ENCODE measurements at regions not wholly inside any gene's neighbourhood (a gene's known extent, or its start where the extent isn't known, plus 50 kb on each side); places are given as distances from the start of the nearest gene placed in this dataset.
"Not testable (repeated sequence)": the region's sequence is repeated elsewhere in the genome, so short reads cannot be mapped to it uniquely, and the experiment has no call there.

DNA sequence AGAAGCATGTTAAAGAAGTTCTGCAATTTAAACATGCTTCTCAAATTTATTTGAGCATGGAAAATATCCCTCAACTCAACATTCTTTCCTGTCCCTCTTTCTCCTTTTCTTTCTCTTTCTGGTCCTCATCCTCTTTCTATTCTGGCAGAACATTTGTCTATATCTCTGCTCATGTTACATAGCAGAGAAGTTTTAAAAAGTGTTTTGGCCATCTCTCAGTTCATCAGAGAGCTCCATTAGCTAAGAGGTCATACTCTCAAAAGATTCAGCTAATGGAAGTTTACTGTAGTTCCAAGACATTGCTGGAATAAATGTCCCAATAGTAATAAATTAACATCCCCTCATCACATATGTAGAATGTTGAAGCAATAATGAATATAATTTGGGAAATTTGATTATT, 53.5 kb downstream of the XCL2 start:
- Histone ChIP-seq H3K36me3 (ENCODE audit: control insufficient read depth, insufficient read depth, low read length) (no peaks in the 10 kb centered on the region), H3K4me1 (ENCODE audit: control insufficient read depth, insufficient read depth, low read length) (peaks cover 19% of the 10 kb centered on the region), H3K27me3 (ENCODE audit: control insufficient read depth, insufficient read depth, low read length) (no peaks in the 10 kb centered on the region), H3K4me3 (ENCODE audit: low read length) (no peak overlapping the region), H3K27ac (ENCODE audit: low read depth, low read length) (peak overlapping the region; percentile 43), H3K9ac (ENCODE audit: low read length) (no peak overlapping the region)

DNA sequence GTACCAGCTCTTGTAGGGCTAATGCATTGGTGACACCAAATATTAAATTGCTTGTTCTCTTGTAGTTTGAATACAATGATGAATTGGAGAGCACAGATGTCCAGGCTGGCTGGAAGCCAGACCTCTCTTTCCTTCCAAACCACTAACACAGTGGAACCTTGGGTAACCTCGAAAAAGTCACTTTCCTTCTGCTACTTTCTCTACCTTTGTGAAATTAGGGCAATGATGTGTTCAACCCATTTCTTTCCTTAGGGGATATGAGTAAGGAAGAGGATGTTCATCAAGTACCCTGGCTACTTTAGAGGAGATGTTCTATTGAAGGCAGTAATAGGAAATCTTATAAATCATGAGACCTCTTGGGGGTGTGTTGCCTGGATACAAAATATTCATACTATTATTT, 55.7 kb downstream of the XCL2 start:
- peaks cover 29% of the 10 kb centered on the region for H3K4me1 ChIP-seq (ENCODE audit: control insufficient read depth, insufficient read depth, low read length)
- no peak overlapping the region for H3K4me3 ChIP-seq (ENCODE audit: low read length)
- H3K9ac ChIP-seq (ENCODE audit: low read length) = no peak overlapping the region
- H3K27ac ChIP-seq (ENCODE audit: low read depth, low read length) = no peak overlapping the region
- H3K27me3 ChIP-seq (ENCODE audit: control insufficient read depth, insufficient read depth, low read length) = no peaks in the 10 kb centered on the region
- H3K36me3 ChIP-seq (ENCODE audit: control insufficient read depth, insufficient read depth, low read length) = no peaks in the 10 kb centered on the region

DNA sequence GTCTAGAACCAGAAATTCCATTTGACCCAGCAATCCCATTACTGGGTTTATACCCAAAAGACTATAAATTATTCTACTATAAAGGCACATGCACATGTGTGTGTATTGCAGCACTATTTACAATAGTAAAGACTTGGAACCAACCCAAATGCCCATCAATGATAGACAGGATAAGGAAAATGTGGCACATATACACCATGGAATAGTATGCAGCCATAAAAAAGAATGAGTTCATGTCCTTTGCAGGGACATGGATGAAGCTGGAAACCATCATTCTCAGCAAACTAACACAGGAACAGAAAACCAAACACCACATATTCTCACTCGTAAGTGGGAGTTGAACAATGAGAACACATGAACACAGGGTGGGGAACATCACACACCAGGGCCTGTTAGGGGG, 57.0 kb downstream of the XCL2 start:
- H3K27ac ChIP-seq (ENCODE audit: low read depth, low read length); H3K27me3 ChIP-seq (ENCODE audit: control insufficient read depth, insufficient read depth, low read length): not testable (repeated sequence)
- peaks cover 38% of the 10 kb centered on the region for H3K4me1 ChIP-seq (ENCODE audit: control insufficient read depth, insufficient read depth, low read length)

DNA sequence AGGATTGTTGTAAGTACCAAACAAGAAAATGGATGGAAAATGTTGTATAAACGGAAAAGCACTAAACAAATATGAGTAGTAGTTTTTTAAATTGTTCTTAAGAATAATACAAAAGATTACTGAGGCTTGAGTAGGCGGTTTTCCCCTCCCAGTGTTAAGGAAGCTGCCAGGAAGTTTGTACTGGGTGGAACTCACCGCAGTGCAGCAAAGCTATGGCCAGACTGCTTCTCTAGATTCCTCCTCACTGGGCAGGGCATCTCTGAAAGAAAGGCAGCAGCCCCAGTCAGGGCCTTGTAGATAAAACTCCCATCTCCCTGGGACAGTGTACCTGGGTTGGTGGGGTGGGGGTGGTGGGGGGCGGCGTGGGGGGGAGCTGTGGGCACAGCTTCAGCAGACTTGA, 58.7 kb downstream of the XCL2 start:
- H3K4me1 ChIP-seq (ENCODE audit: control insufficient read depth, insufficient read depth, low read length) = peaks cover 39% of the 10 kb centered on the region
- no peak overlapping the region for H3K4me3 ChIP-seq (ENCODE audit: low read length)
- no peaks in the 10 kb centered on the region for H3K27me3 ChIP-seq (ENCODE audit: control insufficient read depth, insufficient read depth, low read length)
- no peaks in the 10 kb centered on the region for H3K36me3 ChIP-seq (ENCODE audit: control insufficient read depth, insufficient read depth, low read length)
- peak overlapping the region; percentile 44 for H3K27ac ChIP-seq (ENCODE audit: low read depth, low read length)
- no peak overlapping the region for H3K9ac ChIP-seq (ENCODE audit: low read length)

More for the DNA sequence above, 57.0 kb downstream of the XCL2 start:
- not testable (repeated sequence) for H3K9ac ChIP-seq (ENCODE audit: low read length); H3K4me3 ChIP-seq (ENCODE audit: low read length); H3K36me3 ChIP-seq (ENCODE audit: control insufficient read depth, insufficient read depth, low read length)

DNA sequence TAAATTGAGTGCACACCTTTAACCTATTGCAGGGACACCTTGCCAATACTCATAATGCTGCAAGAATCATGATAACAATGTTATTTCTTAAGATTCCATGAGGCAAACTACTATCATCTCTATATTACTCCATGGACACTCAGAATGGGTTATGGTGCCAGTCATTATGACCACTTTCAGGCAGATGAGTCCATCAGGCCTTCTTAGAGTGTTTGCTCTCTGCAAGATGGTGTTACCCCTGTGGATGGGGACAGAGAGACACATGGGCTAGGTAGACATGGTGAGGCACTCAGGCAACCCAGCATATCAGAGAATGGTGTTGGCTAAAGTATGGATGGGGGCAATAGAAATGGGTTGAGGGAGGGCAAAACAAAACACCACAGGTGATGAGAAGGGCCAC, 59.7 kb downstream of the XCL2 start:
- Histone ChIP-seq H3K9ac (ENCODE audit: low read length) (no peak overlapping the region), H3K4me3 (ENCODE audit: low read length) (no peak overlapping the region), H3K27ac (ENCODE audit: low read depth, low read length) (peak overlapping the region; percentile 72), H3K4me1 (ENCODE audit: control insufficient read depth, insufficient read depth, low read length) (peaks cover 39% of the 10 kb centered on the region), H3K27me3 (ENCODE audit: control insufficient read depth, insufficient read depth, low read length) (no peaks in the 10 kb centered on the region), H3K36me3 (ENCODE audit: control insufficient read depth, insufficient read depth, low read length) (no peaks in the 10 kb centered on the region)

DNA sequence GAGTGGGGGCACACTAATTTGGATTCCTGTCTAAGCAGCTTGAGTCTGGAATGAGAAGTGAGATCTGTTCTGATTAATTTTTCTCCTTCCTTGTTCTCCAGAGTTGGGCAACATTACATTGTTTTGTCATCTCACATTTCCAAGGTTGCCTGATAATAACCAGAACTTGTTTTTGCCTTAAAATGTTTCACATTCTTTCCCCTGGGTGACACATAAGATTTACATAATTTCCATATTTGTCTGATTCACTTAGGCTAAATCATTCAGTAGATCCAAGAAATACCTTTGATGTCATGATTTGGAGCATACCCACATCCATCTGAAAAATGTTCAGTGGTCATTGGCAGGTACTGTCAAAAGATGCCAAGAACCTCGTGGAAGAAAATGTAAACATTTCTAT, 60.3 kb downstream of the XCL2 start:
- peak overlapping the region; percentile 72 for H3K27ac ChIP-seq (ENCODE audit: low read depth, low read length)
- no peak overlapping the region for H3K4me3 ChIP-seq (ENCODE audit: low read length)
- no peak overlapping the region for H3K9ac ChIP-seq (ENCODE audit: low read length)
- no peaks in the 10 kb centered on the region for H3K27me3 ChIP-seq (ENCODE audit: control insufficient read depth, insufficient read depth, low read length)
- H3K4me1 ChIP-seq (ENCODE audit: control insufficient read depth, insufficient read depth, low read length) = peaks cover 39% of the 10 kb centered on the region
- no peaks in the 10 kb centered on the region for H3K36me3 ChIP-seq (ENCODE audit: control insufficient read depth, insufficient read depth, low read length)

DNA sequence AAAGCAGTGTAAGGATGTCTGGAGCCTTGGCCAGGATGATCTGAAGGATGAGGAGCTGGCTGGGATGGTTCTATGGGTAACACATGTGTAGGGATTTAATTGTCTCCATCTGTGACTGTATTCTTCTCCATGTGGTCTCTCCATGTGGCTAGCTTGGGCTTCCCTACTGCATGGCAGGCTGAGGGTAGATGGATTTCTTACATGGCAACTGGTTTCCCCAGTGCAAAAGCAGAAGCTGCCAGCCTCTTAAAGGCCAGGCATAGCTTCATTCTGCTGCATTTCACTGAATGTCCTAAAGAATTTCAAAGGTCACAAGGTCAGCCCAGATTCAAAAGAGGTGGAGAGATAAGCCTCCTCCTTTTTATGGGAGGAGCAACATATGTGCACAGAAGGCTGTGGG, 61.7 kb downstream of the XCL2 start:
- Histone ChIP-seq H3K27ac (ENCODE audit: low read depth, low read length) (peak overlapping the region; percentile 72), H3K9ac (ENCODE audit: low read length) (no peak overlapping the region), H3K4me3 (ENCODE audit: low read length) (no peak overlapping the region), H3K36me3 (ENCODE audit: control insufficient read depth, insufficient read depth, low read length) (no peaks in the 10 kb centered on the region), H3K27me3 (ENCODE audit: control insufficient read depth, insufficient read depth, low read length) (no peaks in the 10 kb centered on the region), H3K4me1 (ENCODE audit: control insufficient read depth, insufficient read depth, low read length) (peaks cover 37% of the 10 kb centered on the region)

DNA sequence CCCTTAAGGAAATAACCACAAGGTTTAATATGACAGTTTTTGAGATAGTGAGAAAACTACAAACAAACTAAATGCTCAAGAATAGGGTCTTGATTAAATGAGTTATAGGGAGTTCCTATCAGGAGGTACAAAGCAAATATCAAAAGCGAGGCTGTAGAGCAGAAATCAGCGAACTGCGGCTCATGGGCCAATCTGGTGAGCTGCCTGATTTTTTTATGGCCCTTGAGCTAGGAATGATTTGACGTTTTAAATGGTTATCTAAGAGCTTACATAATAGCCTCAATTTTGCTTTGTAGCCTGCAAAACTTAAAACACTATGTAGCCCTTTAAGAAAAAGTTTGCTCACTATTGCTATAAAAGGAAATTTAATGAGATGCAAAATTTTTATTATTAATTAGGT, 62.2 kb downstream of the XCL2 start:
- Histone ChIP-seq H3K4me3 (ENCODE audit: low read length) (no peak overlapping the region), H3K36me3 (ENCODE audit: control insufficient read depth, insufficient read depth, low read length) (no peaks in the 10 kb centered on the region), H3K4me1 (ENCODE audit: control insufficient read depth, insufficient read depth, low read length) (peaks cover 42% of the 10 kb centered on the region), H3K27ac (ENCODE audit: low read depth, low read length) (peak overlapping the region; percentile 72), H3K27me3 (ENCODE audit: control insufficient read depth, insufficient read depth, low read length) (no peaks in the 10 kb centered on the region), H3K9ac (ENCODE audit: low read length) (no peak overlapping the region)

DNA sequence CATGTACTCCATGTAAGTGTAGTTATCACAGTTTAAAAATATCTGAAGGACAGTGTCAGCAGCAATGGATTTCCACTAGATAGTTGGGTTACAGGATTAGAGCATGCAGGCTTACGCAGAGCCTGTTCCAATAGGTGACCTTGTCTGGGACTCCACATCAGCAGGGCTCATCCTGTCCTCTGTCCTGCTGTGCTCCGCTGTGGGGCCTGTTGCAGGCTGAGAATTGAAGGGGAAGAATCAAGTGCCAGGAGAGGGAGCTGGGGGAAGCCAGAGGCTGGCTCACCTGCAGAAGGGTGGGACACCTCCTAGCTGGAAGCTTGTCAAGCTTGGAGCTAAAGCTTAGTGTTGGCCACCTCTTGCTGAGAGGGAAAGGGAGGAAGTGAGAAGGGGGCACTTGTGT, 62.8 kb downstream of the XCL2 start:
- Histone ChIP-seq H3K9ac (ENCODE audit: low read length) (no peak overlapping the region), H3K27me3 (ENCODE audit: control insufficient read depth, insufficient read depth, low read length) (no peaks in the 10 kb centered on the region), H3K36me3 (ENCODE audit: control insufficient read depth, insufficient read depth, low read length) (no peaks in the 10 kb centered on the region), H3K4me3 (ENCODE audit: low read length) (no peak overlapping the region), H3K27ac (ENCODE audit: low read depth, low read length) (peak overlapping the region; percentile 55), H3K4me1 (ENCODE audit: control insufficient read depth, insufficient read depth, low read length) (peaks cover 42% of the 10 kb centered on the region)

DNA sequence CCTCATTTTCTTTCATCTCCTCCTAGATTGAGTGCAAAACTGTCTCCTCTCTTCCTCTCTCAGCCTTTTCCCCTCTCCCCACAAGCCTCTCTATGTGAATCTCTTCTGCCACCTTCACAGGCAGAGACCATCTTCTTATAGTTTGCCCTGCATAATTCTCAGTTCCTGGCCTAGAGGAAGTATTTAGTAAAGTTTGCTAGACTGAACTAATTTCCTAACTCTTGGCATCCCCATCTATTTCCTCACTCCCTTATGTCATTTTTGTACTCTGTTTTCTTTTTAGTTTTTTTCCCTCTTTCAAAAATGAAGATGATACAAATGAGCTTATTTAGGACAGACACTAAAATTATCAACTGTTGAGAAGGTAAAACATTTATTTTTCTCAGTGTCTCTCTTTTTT, 66.0 kb downstream of the XCL2 start:
- Histone ChIP-seq H3K36me3 (ENCODE audit: control insufficient read depth, insufficient read depth, low read length) (no peaks in the 10 kb centered on the region), H3K27ac (ENCODE audit: low read depth, low read length) (no peak overlapping the region), H3K27me3 (ENCODE audit: control insufficient read depth, insufficient read depth, low read length) (no peaks in the 10 kb centered on the region)

DNA sequence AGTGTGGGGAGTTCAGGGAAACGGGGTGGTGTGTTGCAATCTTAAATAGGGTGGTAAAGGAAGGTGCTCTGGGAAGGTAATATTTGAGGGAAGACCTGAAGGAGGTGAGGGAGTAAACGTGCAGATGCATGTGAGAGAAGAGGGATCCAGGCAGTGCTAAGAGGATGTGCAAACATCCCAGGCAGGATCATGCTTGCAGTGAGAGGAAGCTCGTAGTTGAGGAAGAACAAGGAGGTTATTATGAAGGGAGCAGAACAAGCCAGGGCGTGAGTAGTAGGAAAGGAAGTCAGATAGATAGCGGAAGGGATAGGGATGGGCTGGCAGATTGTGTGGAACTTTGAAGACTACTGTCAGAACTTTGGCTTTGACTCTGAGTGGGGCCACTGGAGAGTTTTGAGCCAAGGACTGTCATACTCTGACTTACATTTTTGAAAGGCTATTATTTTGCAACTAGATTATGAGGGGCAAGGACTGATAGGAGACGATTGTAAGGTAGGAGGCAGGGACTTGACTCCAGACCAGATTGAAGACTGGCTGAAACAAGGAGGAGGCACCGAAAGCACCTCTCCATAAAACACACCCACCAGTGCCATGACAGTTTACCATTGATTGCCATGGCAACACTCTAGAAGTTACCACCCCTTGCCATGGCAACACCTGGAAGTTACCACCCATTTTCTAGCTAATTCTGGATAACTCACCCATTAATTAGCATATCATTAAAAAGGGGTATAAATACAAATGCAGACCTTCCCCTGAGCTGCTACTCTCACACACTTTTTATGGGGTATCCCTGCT, 67.0 kb downstream of the XCL2 start:
- no peaks in the 10 kb centered on the region for H3K27me3 ChIP-seq (ENCODE audit: control insufficient read depth, insufficient read depth, low read length)
- no peak overlapping the region for H3K4me3 ChIP-seq (ENCODE audit: low read length)
- no peak overlapping the region for H3K27ac ChIP-seq (ENCODE audit: low read depth, low read length)
- H3K36me3 ChIP-seq (ENCODE audit: control insufficient read depth, insufficient read depth, low read length) = no peaks in the 10 kb centered on the region
- H3K4me1 ChIP-seq (ENCODE audit: control insufficient read depth, insufficient read depth, low read length) = peaks cover 15% of the 10 kb centered on the region
- no peak overlapping the region for H3K9ac ChIP-seq (ENCODE audit: low read length)

More for the DNA sequence above, 66.0 kb downstream of the XCL2 start:
- Histone ChIP-seq H3K4me3 (ENCODE audit: low read length) (no peak overlapping the region), H3K4me1 (ENCODE audit: control insufficient read depth, insufficient read depth, low read length) (peaks cover 23% of the 10 kb centered on the region), H3K9ac (ENCODE audit: low read length) (no peak overlapping the region)

DNA sequence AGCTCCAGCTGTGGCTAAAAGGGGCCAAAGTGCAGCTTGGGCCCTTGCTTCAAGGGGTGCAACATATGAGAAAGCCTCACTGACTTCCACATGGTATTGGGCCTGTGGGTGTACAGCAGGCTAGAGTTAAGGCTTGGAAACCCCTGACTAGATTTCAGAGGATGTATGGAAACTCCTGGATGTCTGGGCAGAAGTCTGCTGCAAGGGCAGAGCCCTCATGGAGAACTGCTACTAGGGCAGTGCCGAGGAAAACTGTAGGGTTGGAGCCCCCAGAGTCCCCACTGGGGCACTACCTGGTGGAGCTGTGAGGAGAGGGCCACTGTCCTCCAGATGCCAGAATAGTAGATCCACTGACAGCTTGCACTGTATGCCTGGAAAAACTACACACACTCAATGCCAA, 69.5 kb downstream of the XCL2 start:
- no peak overlapping the region for H3K27ac ChIP-seq (ENCODE audit: low read depth, low read length)
- no peaks in the 10 kb centered on the region for H3K27me3 ChIP-seq (ENCODE audit: control insufficient read depth, insufficient read depth, low read length)
- H3K9ac ChIP-seq (ENCODE audit: low read length) = no peak overlapping the region
- H3K4me1 ChIP-seq (ENCODE audit: control insufficient read depth, insufficient read depth, low read length) = peaks cover 23% of the 10 kb centered on the region
- H3K4me3 ChIP-seq (ENCODE audit: low read length) = no peak overlapping the region
- H3K36me3 ChIP-seq (ENCODE audit: control insufficient read depth, insufficient read depth, low read length) = no peaks in the 10 kb centered on the region

DNA sequence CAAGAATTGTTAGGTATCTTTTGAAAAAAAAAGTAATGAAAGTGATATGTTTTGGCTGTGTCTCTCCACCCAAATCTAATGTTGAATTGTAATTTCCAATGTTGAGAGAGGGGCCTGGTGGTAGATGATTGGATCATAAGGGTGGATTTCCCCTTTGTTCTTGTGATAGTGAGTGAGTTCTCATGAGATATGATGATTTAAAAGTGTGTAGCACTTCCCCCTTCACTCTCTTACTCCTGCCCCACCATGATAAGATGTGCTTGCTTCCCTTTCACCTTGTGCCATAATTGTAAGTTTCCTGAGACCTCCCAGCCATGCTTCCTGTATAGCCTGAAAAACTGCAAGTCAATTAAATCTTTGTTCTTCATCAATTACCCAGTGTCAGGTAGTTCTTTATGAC, 70.7 kb downstream of the XCL2 start:
- Histone ChIP-seq H3K4me3 (ENCODE audit: low read length) (no peak overlapping the region), H3K9ac (ENCODE audit: low read length) (no peak overlapping the region), H3K36me3 (ENCODE audit: control insufficient read depth, insufficient read depth, low read length) (no peaks in the 10 kb centered on the region), H3K4me1 (ENCODE audit: control insufficient read depth, insufficient read depth, low read length) (peaks cover 26% of the 10 kb centered on the region), H3K27me3 (ENCODE audit: control insufficient read depth, insufficient read depth, low read length) (no peaks in the 10 kb centered on the region), H3K27ac (ENCODE audit: low read depth, low read length) (no peak overlapping the region)
